ENCODE measurements at regions not wholly inside any gene's neighbourhood (a gene's known extent, or its start where the extent isn't known, plus 50 kb on each side); places are given as distances from the start of the nearest gene placed in this dataset.
A peak's percentile ranks its signal among the peaks of the same experiment; 100 is the strongest.

DNA sequence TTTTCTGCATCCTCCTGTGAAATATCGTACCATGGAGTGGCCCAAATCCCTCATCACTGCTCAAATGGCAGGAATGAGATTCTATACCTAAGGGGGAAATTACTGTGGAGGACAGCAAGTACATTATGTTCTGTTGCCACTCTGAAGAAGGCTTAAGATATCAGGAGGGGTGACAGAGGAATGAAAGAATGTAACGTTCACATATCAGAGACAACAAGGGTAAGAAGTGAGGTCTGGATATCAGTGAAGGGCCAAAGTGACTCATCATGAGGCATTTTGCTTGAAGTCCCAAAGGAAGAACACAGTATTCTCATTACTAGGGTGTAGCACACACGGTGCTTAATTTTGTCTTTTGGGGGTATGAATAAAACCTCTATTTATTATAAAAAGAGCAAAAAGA lies 71.5 kb upstream of the SLC13A1 start (continued):
- TF ChIP-seq, protein P1, sequence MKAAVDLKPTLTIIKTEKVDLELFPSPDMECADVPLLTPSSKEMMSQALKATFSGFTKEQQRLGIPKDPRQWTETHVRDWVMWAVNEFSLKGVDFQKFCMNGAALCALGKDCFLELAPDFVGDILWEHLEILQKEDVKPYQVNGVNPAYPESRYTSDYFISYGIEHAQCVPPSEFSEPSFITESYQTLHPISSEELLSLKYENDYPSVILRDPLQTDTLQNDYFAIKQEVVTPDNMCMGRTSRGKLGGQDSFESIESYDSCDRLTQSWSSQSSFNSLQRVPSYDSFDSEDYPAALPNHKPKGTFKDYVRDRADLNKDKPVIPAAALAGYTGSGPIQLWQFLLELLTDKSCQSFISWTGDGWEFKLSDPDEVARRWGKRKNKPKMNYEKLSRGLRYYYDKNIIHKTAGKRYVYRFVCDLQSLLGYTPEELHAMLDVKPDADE (IDR thresholded peaks at IDR 0.05) = no peak
- no peak for TF ChIP-seq STAT1 (IDR thresholded peaks at IDR 0.05; ENCODE audit: unreplicated experiment)
- no peak for TF ChIP-seq EZH2phosphoT487 (IDR thresholded peaks at IDR 0.05; ENCODE audit: unreplicated experiment)

DNA sequence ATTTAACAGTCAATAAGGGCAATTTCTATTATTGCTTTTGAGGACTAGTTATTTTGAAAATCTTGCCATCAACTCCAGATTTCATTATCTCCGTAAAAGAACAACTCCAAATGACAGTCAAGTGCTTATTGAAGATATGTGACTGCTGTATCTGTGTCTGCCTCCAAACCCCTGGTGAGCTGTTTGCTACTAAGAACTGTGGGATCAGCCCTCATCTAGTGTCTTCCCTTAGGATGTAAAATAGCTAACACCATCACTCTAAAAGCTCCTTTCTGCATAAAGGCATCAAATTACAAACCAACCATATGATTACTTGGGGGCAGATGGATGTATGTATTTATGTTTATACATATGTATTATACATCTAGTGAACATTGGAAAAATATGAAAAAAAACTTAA lies 70.8 kb upstream of the SLC13A1 start:
- no peak overlapping the region for H3K4me3 ChIP-seq
- no peaks in the 10 kb centered on the region for H3K27me3 ChIP-seq (ENCODE audit: insufficient read depth)
- H2AFZ ChIP-seq = 0 out of 2 replicates have a peak overlapping the region, but pooled peaks have one; percentile 19
- H3K79me2 ChIP-seq (replicated peaks; ENCODE audit: insufficient read depth) = no peaks in the 10 kb centered on the region
- no peaks in the 10 kb centered on the region for H3K4me1 ChIP-seq (ENCODE audit: insufficient read depth)
- DNase-seq (ENCODE audit: low spot score) (no peak), ATAC-seq (no peak)
- Mint-ChIP-seq H3K4me1 (no peaks in the 10 kb centered on the region), H3K9me3 (no peaks in the 10 kb centered on the region), H3K4me3 (no peak overlapping the region), H3K27me3 (ENCODE audit: insufficient read depth, low read depth, poor library complexity) (no peaks in the 10 kb centered on the region), H3K36me3 (ENCODE audit: low read depth) (no peaks in the 10 kb centered on the region), H3K27ac (no peak overlapping the region)
- TF ChIP-seq CREB1 (CRISPR knock-in tag; IDR thresholded peaks at IDR 0.05; ENCODE audit: low read depth) = no peak
- no peak for TF ChIP-seq JUNB (IDR thresholded peaks at IDR 0.05; ENCODE audit: unreplicated experiment)
- no peak for TF ChIP-seq EZH2 (IDR thresholded peaks at IDR 0.05; ENCODE audit: low read depth, unreplicated experiment)
- no peak for TF ChIP-seq ZNF114 (CRISPR knock-in tag; IDR thresholded peaks at IDR 0.05)
- TF ChIP-seq NANOG (IDR thresholded peaks at IDR 0.05; ENCODE audit: borderline replicate concordance) = no peak
- no peak for TF ChIP-seq POLR2AphosphoS5 (IDR thresholded peaks at IDR 0.05; ENCODE audit: low read depth)
- TF ChIP-seq, protein P2, sequence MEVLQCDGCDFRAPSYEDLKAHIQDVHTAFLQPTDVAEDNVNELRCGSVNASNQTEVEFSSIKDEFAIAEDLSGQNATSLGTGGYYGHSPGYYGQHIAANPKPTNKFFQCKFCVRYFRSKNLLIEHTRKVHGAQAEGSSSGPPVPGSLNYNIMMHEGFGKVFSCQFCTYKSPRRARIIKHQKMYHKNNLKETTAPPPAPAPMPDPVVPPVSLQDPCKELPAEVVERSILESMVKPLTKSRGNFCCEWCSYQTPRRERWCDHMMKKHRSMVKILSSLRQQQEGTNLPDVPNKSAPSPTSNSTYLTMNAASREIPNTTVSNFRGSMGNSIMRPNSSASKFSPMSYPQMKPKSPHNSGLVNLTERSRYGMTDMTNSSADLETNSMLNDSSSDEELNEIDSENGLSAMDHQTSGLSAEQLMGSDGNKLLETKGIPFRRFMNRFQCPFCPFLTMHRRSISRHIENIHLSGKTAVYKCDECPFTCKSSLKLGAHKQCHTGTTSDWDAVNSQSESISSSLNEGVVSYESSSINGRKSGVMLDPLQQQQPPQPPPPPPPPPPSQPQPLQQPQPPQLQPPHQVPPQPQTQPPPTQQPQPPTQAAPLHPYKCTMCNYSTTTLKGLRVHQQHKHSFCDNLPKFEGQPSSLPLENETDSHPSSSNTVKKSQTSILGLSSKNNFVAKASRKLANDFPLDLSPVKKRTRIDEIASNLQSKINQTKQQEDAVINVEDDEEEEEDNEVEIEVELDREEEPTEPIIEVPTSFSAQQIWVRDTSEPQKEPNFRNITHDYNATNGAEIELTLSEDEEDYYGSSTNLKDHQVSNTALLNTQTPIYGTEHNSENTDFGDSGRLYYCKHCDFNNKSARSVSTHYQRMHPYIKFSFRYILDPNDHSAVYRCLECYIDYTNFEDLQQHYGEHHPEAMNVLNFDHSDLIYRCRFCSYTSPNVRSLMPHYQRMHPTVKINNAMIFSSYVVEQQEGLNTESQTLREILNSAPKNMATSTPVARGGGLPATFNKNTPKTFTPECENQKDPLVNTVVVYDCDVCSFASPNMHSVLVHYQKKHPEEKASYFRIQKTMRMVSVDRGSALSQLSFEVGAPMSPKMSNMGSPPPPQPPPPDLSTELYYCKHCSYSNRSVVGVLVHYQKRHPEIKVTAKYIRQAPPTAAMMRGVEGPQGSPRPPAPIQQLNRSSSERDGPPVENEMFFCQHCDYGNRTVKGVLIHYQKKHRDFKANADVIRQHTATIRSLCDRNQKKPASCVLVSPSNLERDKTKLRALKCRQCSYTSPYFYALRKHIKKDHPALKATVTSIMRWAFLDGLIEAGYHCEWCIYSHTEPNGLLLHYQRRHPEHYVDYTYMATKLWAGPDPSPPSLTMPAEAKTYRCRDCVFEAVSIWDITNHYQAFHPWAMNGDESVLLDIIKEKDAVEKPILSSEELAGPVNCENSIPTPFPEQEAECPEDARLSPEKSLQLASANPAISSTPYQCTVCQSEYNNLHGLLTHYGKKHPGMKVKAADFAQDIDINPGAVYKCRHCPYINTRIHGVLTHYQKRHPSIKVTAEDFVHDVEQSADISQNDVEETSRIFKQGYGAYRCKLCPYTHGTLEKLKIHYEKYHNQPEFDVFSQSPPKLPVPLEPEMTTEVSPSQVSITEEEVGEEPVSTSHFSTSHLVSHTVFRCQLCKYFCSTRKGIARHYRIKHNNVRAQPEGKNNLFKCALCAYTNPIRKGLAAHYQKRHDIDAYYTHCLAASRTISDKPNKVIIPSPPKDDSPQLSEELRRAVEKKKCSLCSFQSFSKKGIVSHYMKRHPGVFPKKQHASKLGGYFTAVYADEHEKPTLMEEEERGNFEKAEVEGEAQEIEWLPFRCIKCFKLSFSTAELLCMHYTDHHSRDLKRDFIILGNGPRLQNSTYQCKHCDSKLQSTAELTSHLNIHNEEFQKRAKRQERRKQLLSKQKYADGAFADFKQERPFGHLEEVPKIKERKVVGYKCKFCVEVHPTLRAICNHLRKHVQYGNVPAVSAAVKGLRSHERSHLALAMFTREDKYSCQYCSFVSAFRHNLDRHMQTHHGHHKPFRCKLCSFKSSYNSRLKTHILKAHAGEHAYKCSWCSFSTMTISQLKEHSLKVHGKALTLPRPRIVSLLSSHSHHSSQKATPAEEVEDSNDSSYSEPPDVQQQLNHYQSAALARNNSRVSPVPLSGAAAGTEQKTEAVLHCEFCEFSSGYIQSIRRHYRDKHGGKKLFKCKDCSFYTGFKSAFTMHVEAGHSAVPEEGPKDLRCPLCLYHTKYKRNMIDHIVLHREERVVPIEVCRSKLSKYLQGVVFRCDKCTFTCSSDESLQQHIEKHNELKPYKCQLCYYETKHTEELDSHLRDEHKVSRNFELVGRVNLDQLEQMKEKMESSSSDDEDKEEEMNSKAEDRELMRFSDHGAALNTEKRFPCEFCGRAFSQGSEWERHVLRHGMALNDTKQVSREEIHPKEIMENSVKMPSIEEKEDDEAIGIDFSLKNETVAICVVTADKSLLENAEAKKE (CRISPR knock-in tag; IDR thresholded peaks at IDR 0.05) = no peak
- TF ChIP-seq, protein P1 (IDR thresholded peaks at IDR 0.05) = no peak
- TF ChIP-seq ZNF331 (CRISPR knock-in tag; IDR thresholded peaks at IDR 0.05; ENCODE audit: low read depth) = no peak
- TF ChIP-seq, protein P3, sequence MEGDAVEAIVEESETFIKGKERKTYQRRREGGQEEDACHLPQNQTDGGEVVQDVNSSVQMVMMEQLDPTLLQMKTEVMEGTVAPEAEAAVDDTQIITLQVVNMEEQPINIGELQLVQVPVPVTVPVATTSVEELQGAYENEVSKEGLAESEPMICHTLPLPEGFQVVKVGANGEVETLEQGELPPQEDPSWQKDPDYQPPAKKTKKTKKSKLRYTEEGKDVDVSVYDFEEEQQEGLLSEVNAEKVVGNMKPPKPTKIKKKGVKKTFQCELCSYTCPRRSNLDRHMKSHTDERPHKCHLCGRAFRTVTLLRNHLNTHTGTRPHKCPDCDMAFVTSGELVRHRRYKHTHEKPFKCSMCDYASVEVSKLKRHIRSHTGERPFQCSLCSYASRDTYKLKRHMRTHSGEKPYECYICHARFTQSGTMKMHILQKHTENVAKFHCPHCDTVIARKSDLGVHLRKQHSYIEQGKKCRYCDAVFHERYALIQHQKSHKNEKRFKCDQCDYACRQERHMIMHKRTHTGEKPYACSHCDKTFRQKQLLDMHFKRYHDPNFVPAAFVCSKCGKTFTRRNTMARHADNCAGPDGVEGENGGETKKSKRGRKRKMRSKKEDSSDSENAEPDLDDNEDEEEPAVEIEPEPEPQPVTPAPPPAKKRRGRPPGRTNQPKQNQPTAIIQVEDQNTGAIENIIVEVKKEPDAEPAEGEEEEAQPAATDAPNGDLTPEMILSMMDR (conservative IDR thresholded peaks at IDR 0.05; ENCODE audit: low read depth in 2 of 2) = no peak
- no peak overlapping the region for H3K27ac ChIP-seq (ENCODE audit: low read depth)
- H3F3A ChIP-seq (replicated peaks; ENCODE audit: low read depth) = no peaks in the 10 kb centered on the region
- no peaks in the 10 kb centered on the region for H3K9me2 ChIP-seq (ENCODE audit: insufficient read depth)
- H4K20me1 ChIP-seq (replicated peaks; ENCODE audit: insufficient read depth) = no peaks in the 10 kb centered on the region
- H3K4me2 ChIP-seq = no peak overlapping the region
- no peaks in the 10 kb centered on the region for H3K36me3 ChIP-seq (ENCODE audit: insufficient read depth)

Data from GM23338 (cell line).